Activated CD8-positive, alpha-beta T cell treated with anti-CD3 and anti-CD28 coated beads for 36 hours (primary cell): ENCODE measurements at regions not wholly inside any gene's neighbourhood (a gene's known extent, or its start where the extent isn't known, plus 50 kb on each side); places are given as distances from the start of the nearest gene placed in this dataset.

Experiments
- ATAC-seq: fragments of 200-7000 bp; cut with Tn5 transposase; one replicate; pipeline ENCODE4 v1.10.0; 2021; ENCODE audit warnings: mild to moderate bottlenecking, moderate library complexity
- CTCF ChIA-PET: fragments of 350-600 bp; sonication (Branson Sonifier 250); formaldehyde crosslinking; loops from one replicate; lab custom pipeline; 2021; ENCODE audit warnings: antibody characterized with exemption; lab: Charles Lee
- POLR2A ChIA-PET: fragments of 350-600 bp; sonication (Branson Sonifier 250); formaldehyde crosslinking; loops from one replicate; lab custom pipeline; 2021; ENCODE audit warnings: antibody characterized with exemption; lab: Charles Lee
- DNase-seq: peaks from one replicate; pipeline ENCODE4 v3.0.0-alpha.2; 2020
- H3K27ac Mint-ChIP-seq: one replicate; pipeline ENCODE4 v1.8.0; 2021; ENCODE audit warnings: mild to moderate bottlenecking, mixed read lengths
- H3K27me3 Mint-ChIP-seq: one replicate; pipeline ENCODE4 v1.8.0; 2021; ENCODE audit warnings: mixed read lengths
- H3K36me3 Mint-ChIP-seq: one replicate; pipeline ENCODE4 v1.8.0; 2021; ENCODE audit warnings: low read depth, mixed read lengths
- H3K4me1 Mint-ChIP-seq: one replicate; pipeline ENCODE4 v1.8.0; 2021; ENCODE audit warnings: low read depth, mixed read lengths
- H3K4me3 Mint-ChIP-seq: one replicate; pipeline ENCODE4 v1.8.0; 2021; ENCODE audit warnings: mild to moderate bottlenecking, moderate library complexity, mixed read lengths
- H3K9me3 Mint-ChIP-seq: one replicate; pipeline ENCODE4 v1.8.0; 2021; ENCODE audit warnings: mixed read lengths
- intact Hi-C: fragments of 100-400 bp; cut with micrococcal nuclease; formaldehyde crosslinking; loops from one replicate; pipeline ENCODE4 v1.10.0; 2022
- TF ChIP-seq, protein P1 (sequence below): fragments of 200-600 bp; IDR thresholded peaks from one replicate; pipeline ENCODE4 v1.8.0; 2022; ENCODE audit warnings: antibody characterized with exemption, mild to moderate bottlenecking

DNA sequence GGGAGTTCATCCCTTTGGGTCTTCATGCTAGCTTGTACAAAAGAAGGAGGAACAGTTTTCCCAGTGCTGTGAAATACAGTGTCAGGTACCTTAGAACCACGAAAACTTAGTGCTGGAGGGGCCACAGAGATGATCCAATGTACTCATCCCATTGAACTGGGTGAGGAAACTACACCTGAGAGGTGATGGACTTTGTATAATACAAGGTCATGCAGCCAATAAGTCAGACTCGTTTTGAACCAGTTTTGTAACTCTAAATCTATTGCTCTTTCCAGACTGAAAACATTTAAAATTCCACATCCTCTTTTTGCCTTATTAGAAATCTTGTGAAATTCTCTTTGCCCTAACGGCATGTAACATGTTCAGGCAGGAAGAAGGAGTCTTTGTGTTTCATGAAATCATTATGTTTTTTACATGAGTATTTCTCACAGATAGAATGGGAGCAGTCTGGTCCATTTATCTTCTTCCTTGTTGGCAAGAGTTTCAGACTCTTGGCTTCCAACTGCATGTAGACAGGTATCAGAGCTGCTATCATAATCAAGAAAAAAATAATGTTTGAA lies 146.8 kb upstream of the FBXL7 start:
- no peaks in the 10 kb centered on the region for H3K36me3 Mint-ChIP-seq
- H3K4me1 Mint-ChIP-seq: no peaks in the 10 kb centered on the region

GRCh38 chr5:15350614-15351013 lies 149.4 kb upstream of the FBXL7 start:
- H3K4me1 Mint-ChIP-seq: no peaks in the 10 kb centered on the region
- peaks cover 2% of the 10 kb centered on the region for H3K9me3 Mint-ChIP-seq
- ATAC-seq (no peak), DNase-seq (no peak)
- H3K4me3 Mint-ChIP-seq: no peak overlapping the region
- intact Hi-C loops: no loop called here
- H3K27ac Mint-ChIP-seq: no peak overlapping the region
- TF ChIP-seq, protein P1, sequence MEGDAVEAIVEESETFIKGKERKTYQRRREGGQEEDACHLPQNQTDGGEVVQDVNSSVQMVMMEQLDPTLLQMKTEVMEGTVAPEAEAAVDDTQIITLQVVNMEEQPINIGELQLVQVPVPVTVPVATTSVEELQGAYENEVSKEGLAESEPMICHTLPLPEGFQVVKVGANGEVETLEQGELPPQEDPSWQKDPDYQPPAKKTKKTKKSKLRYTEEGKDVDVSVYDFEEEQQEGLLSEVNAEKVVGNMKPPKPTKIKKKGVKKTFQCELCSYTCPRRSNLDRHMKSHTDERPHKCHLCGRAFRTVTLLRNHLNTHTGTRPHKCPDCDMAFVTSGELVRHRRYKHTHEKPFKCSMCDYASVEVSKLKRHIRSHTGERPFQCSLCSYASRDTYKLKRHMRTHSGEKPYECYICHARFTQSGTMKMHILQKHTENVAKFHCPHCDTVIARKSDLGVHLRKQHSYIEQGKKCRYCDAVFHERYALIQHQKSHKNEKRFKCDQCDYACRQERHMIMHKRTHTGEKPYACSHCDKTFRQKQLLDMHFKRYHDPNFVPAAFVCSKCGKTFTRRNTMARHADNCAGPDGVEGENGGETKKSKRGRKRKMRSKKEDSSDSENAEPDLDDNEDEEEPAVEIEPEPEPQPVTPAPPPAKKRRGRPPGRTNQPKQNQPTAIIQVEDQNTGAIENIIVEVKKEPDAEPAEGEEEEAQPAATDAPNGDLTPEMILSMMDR: no peak
- no peaks in the 10 kb centered on the region for H3K36me3 Mint-ChIP-seq
- POLR2A ChIA-PET: no interaction called here
- CTCF ChIA-PET: no interaction called here
- no peaks in the 10 kb centered on the region for H3K27me3 Mint-ChIP-seq

More for the DNA sequence above, 146.8 kb upstream of the FBXL7 start:
- DNase-seq (no peak), ATAC-seq (no peak)
- H3K4me3 Mint-ChIP-seq: no peak overlapping the region
- ChIA-PET CTCF (no interaction called here), POLR2A (interaction anchor here (1.7 kb wide), 1 partner anchor 15 kb away, joined by 3 read pairs; no protein-coding TSS in a partner anchor)
- TF ChIP-seq, protein P1: no peak
- H3K9me3 Mint-ChIP-seq: peaks cover 2% of the 10 kb centered on the region
- intact Hi-C loops: no loop called here
- no peaks in the 10 kb centered on the region for H3K27me3 Mint-ChIP-seq
- H3K27ac Mint-ChIP-seq: no peak overlapping the region

DNA sequence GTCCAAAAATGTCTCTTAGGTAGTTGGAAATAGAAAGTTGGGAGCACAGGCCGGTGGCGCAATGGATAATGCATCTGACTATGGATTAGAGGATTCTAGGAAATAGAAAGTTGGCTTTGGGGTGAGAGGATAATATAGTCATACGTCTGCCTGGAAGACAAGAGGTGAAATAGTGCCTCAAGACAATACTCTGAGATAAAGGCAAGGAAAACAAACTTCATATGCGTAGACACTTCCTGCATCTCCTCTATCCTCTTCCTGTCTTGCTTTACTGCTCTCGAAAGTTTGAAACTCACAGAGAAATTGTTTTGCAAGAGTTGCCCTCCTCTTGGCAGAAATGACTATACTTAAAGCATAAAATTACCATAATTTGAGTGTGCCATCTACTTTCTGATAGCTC lies 153.2 kb upstream of the FBXL7 start:
- Mint-ChIP-seq H3K27ac (no peak overlapping the region), H3K27me3 (no peaks in the 10 kb centered on the region), H3K4me1 (no peaks in the 10 kb centered on the region), H3K4me3 (no peak overlapping the region), H3K9me3 (peaks cover 2% of the 10 kb centered on the region), H3K36me3 (no peaks in the 10 kb centered on the region)
- TF ChIP-seq, protein P1: no peak
- intact Hi-C loops: no loop called here
- ChIA-PET CTCF (no interaction called here), POLR2A (no interaction called here)
- DNase-seq (no peak), ATAC-seq (no peak)

GRCh38 chr5:15344954-15345353 lies 155.0 kb upstream of the FBXL7 start:
- H3K4me1 Mint-ChIP-seq: no peaks in the 10 kb centered on the region
- CTCF ChIA-PET: no interaction called here

DNA sequence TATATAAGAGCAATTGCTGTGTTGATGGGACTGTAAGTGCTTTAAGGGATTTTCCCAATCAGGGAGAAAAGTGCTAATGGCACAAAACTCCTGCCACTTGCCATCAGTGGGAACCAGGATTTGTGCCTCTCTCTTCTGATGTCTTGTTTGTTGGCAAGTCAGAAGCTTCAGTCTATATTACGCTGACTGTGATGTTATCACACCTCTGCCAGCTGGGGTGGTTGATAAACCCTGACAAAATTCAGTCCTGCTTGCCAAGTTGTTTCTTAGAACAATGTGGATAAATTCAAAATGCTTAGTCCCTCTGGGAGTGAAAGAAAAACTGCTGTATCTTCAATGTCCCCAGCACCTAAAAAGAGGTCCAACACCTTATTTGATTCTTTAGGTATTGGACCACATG lies 161.4 kb upstream of the FBXL7 start:
- no peak for ATAC-seq
- no peak for DNase-seq
- ChIA-PET POLR2A (interaction anchor here (0.9 kb wide), 1 partner anchor 15 kb away, joined by 3 read pairs; no protein-coding TSS in a partner anchor), CTCF (no interaction called here)
- no peak overlapping the region for H3K27ac Mint-ChIP-seq
- no peaks in the 10 kb centered on the region for H3K36me3 Mint-ChIP-seq
- TF ChIP-seq, protein P1: no peak
- no peak overlapping the region for H3K4me3 Mint-ChIP-seq
- H3K27me3 Mint-ChIP-seq: no peaks in the 10 kb centered on the region
- peaks cover 4% of the 10 kb centered on the region for H3K9me3 Mint-ChIP-seq
- no peaks in the 10 kb centered on the region for H3K4me1 Mint-ChIP-seq
- intact Hi-C loops: no loop called here

More at GRCh38 chr5:15344954-15345353, 155.0 kb upstream of the FBXL7 start:
- peaks cover 4% of the 10 kb centered on the region for H3K9me3 Mint-ChIP-seq
- TF ChIP-seq, protein P1: no peak
- ATAC-seq (no peak), DNase-seq (no peak)
- H3K27me3 Mint-ChIP-seq: no peaks in the 10 kb centered on the region
- no peaks in the 10 kb centered on the region for H3K36me3 Mint-ChIP-seq
- H3K27ac Mint-ChIP-seq: no peak overlapping the region
- H3K4me3 Mint-ChIP-seq: no peak overlapping the region
- intact Hi-C loops: no loop called here
- POLR2A ChIA-PET: interaction anchor here (0.5 kb wide), 1 partner anchor 153 kb away, joined by 3 read pairs; no protein-coding TSS in a partner anchor
